ENCODE measurements at regions not wholly inside any gene's neighbourhood (a gene's known extent, or its start where the extent isn't known, plus 50 kb on each side); places are given as distances from the start of the nearest gene placed in this dataset.

GRCh38 chr3:89685731-89686130, 578.3 kb downstream of the EPHA3 start:
- no peaks in the 10 kb centered on the region for H3K27me3 Mint-ChIP-seq (ENCODE audit: insufficient read depth, low read depth)
- Histone ChIP-seq H3F3A (ENCODE audit: low read depth) (no peaks in the 10 kb centered on the region), H2AFZ (replicated peaks) (no peak overlapping the region), H3K9ac (no peak overlapping the region), H3K79me2 (ENCODE audit: low read depth) (no peaks in the 10 kb centered on the region), H4K20me1 (ENCODE audit: low read depth) (no peaks in the 10 kb centered on the region), H3K27ac (no peak overlapping the region), H3K27me3 (no peaks in the 10 kb centered on the region), H3K9me3 (ENCODE audit: low read depth) (no peaks in the 10 kb centered on the region), H3K4me2 (no peak overlapping the region), H3K36me3 (no peaks in the 10 kb centered on the region), H3K4me3 (no peak overlapping the region), H3K4me1 (no peaks in the 10 kb centered on the region)
- H3K4me3 Mint-ChIP-seq: no peak overlapping the region
- peaks cover 8% of the 10 kb centered on the region for H3K4me1 Mint-ChIP-seq
- H3K27ac Mint-ChIP-seq: no peak overlapping the region
- H3K36me3 Mint-ChIP-seq: no peaks in the 10 kb centered on the region
- H3K9me3 Mint-ChIP-seq: peaks cover 2% of the 10 kb centered on the region
- TF ChIP-seq CTCF (IDR thresholded peaks at IDR 0.05) (no peak), EZH2 (IDR thresholded peaks at IDR 0.05) (no peak), EZH2phosphoT487 (IDR thresholded peaks at IDR 0.05) (no peak)
- DNase-seq (ENCODE audit: low spot score): no peak

- H3K9ac ChIP-seq: no peak overlapping the region
- H3K4me1 ChIP-seq: no peaks in the 10 kb centered on the region
- H3K79me2 ChIP-seq (ENCODE audit: low read depth): no peaks in the 10 kb centered on the region
- H2AFZ ChIP-seq (replicated peaks): no peak overlapping the region
- H3K36me3 ChIP-seq: no peaks in the 10 kb centered on the region
- no peaks in the 10 kb centered on the region for H4K20me1 ChIP-seq (ENCODE audit: low read depth)
- H3K27me3 ChIP-seq: no peaks in the 10 kb centered on the region
- no peak for TF ChIP-seq CTCF (IDR thresholded peaks at IDR 0.05)
- no peak for TF ChIP-seq EZH2 (IDR thresholded peaks at IDR 0.05)
- TF ChIP-seq EZH2phosphoT487 (IDR thresholded peaks at IDR 0.05): no peak
- H3K27ac ChIP-seq: no peak overlapping the region
- Mint-ChIP-seq H3K36me3 (no peaks in the 10 kb centered on the region), H3K27ac (no peak overlapping the region), H3K4me3 (no peak overlapping the region), H3K4me1 (peaks cover 4% of the 10 kb centered on the region), H3K9me3 (no peaks in the 10 kb centered on the region), H3K27me3 (ENCODE audit: insufficient read depth, low read depth) (no peaks in the 10 kb centered on the region)
- no peak for DNase-seq (ENCODE audit: low spot score)
- no peak overlapping the region for H3K4me2 ChIP-seq
- H3F3A ChIP-seq (ENCODE audit: low read depth): no peaks in the 10 kb centered on the region
- no peaks in the 10 kb centered on the region for H3K9me3 ChIP-seq (ENCODE audit: low read depth)
- no peak overlapping the region for H3K4me3 ChIP-seq
These were observed 583.2 kb downstream of the EPHA3 start for GRCh38 chr3:89690646-89691045.

GRCh38 chr3:89692601-89693000, 585.2 kb downstream of the EPHA3 start:
- H3K9ac ChIP-seq: no peak overlapping the region
- H3K4me1 ChIP-seq: no peaks in the 10 kb centered on the region
- peak overlapping the region; percentile 57 for H2AFZ ChIP-seq (replicated peaks)
- no peak overlapping the region for H3K4me3 ChIP-seq
- H3K27me3 ChIP-seq: no peaks in the 10 kb centered on the region
- Mint-ChIP-seq H3K27ac (no peak overlapping the region), H3K9me3 (no peaks in the 10 kb centered on the region), H3K4me1 (no peaks in the 10 kb centered on the region), H3K4me3 (no peak overlapping the region), H3K27me3 (ENCODE audit: insufficient read depth, low read depth) (no peaks in the 10 kb centered on the region), H3K36me3 (no peaks in the 10 kb centered on the region)
- no peaks in the 10 kb centered on the region for H3F3A ChIP-seq (ENCODE audit: low read depth)
- H3K9me3 ChIP-seq (ENCODE audit: low read depth): no peaks in the 10 kb centered on the region
- H4K20me1 ChIP-seq (ENCODE audit: low read depth): no peaks in the 10 kb centered on the region
- H3K36me3 ChIP-seq: no peaks in the 10 kb centered on the region
- no peak for DNase-seq (ENCODE audit: low spot score)
- no peaks in the 10 kb centered on the region for H3K79me2 ChIP-seq (ENCODE audit: low read depth)
- no peak overlapping the region for H3K27ac ChIP-seq
- no peak overlapping the region for H3K4me2 ChIP-seq
- TF ChIP-seq EZH2 (IDR thresholded peaks at IDR 0.05): no peak
- no peak for TF ChIP-seq CTCF (IDR thresholded peaks at IDR 0.05)
- no peak for TF ChIP-seq EZH2phosphoT487 (IDR thresholded peaks at IDR 0.05)

Data from neural progenitor cell (in vitro differentiated cells).